Stimulated activated CD8-positive, alpha-beta memory T cell treated with anti-CD3 and anti-CD28 coated beads, Interleukin-4, amount 100 ng/mL, for 1 hour (primary cell): ENCODE measurements at regions not wholly inside any gene's neighbourhood (a gene's known extent, or its start where the extent isn't known, plus 50 kb on each side); places are given as distances from the start of the nearest gene placed in this dataset.
A peak's percentile ranks its signal among the peaks of the same experiment; 100 is the strongest.
"Not testable (repeated sequence)": the region's sequence is repeated elsewhere in the genome, so short reads cannot be mapped to it uniquely, and the experiment has no call there.

Experiments used
- DNase-seq, 2 donors: peaks; one replicate each; pipeline ENCODE4 v3.0.0-alpha.2; 2020; ENCODE audit warnings: low read depth in 2 of 2, low spot score in 1 of 2

DNA sequence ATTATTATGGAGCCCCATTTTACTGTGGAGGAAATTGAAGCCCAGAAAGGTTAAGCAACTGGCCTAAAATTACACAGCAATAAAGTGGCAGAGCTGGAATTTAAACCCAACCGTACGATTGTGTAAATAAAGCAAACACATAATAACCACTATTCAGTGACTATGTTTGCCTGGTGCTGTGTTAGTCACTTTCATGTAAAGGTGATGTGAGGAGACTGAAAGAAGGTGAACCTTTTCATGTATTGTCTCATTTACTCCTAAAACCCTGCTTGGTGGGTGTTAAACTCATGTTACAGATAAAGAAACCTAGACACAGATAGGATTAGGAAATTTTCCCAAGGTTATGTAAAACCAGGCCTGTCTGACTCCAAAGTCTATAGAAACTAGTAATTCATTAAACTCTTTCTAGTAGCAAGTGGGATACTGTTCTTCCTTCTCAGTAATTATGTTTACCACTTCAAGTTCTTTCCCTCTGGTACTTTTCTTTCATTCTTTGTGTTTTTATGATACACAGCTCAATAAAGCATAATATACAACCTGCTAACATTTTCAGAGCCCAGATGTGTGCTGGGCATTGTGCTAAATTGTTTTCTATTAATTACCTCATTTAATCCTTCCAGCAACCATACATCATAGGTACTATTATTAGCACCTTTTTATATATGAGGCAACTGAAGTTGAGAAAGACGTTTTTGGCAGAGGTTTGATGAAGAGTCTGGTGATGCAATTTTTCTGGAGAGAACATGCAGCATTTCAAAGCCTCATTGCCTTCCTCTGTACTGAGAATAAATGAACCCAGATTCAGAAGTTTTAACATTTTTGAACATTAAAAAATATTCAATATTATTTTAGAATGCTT, 202.7 kb downstream of the SPRY1 start:
- DNase-seq, result no peak

GRCh38 chr4:123599920-123600810, 203.6 kb downstream of the SPRY1 start:
- peak; percentile 9 to 23 for DNase-seq

DNA sequence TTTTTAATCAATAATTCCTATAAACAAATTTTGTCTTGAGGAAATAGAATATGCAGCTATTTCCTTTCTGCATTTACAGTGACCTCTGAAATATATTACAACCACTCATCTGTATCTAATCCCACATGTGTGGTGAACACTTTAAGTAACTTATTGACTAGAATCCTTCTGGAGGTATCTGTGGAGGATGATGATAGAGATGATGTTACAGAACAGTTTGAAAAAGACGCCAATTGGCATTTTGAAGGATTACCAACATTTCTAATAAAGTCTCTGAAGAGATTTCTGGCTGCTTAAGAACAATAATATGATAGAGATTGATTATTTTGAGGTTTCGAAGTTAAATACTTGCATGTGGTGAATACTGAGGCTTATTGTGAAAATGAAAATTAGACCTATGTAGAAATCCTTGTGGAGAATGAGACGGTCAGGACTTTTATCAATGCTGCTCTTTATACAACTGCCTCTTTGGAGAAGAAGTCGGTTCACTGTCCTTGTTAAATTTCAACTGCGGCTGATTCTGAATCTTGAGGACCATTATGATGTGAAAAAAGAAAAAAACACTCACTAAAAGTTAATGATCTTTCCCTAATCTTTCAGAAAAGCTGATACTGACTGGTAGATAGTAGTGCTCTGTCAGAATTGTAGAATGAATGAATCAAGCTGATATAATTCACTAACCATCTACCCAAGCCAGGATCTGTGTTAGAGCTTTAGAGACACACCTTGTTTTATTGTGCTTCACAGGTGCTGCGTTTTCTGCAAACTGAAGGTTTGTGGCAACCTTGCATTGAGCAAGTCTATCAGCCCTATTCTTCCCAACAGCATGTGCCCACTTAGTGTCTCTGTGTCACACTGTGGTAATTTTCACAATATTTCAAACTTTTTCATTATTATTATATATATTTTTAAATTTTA, 204.7 kb downstream of the SPRY1 start:
- DNase-seq, result no peak

DNA sequence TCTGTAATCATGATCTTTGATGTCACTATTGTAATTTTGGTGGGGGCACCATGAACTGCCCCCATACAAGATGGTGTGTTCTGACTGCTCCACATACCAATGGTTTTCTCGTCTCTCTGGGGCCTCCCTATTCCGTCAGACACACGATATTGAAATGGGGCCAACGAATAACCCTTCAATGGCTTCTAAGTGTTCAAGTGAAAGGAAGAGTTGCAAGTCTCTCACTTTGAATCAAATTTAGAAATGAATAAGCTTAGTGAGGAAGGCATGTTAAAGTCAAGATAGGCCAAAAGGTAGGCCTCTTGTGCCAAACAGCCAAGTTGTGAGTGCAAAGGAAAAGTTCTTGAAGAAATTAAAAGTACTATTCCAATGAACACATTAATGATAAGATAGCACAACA, 205.4 kb downstream of the SPRY1 start:
- no peak for DNase-seq

DNA sequence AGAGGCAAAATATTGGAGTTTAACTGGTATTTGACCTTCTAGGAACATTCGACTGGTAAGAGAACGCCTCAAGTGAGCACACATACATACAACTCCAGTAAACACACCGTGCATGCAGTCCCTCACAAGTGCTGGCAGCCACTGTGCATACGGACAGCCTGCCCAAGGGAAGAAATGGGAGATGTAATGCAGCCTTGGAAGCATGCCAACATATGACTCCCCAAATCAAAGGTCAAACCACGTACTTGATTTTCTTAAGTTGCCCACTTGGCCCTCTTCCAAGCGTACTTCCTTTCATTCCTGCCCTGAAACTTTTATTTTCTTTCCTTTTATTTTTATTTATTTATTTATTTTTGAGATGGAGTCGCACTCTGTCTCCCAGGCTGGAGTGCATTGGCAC, 206.6 kb downstream of the SPRY1 start:
- no peak for DNase-seq

DNA sequence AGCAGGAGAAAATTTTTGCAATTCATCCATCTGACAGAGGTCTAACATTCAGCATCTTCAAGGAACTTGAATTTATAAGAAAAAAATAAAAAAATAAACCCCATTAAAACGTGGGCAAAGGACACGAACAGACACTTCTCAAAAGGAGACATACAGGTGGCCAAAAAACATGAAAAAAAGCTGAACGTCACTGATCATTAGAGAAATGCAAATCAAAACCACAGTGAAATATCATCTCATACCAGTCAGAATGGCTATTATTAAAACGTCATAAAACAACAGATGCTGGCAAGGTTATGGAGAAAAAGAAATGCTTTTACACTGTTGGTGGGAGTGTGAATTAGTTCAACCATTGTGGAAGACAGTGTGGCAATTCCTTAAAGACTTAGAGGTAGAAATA, 209.2 kb downstream of the SPRY1 start:
- DNase-seq, result not testable (repeated sequence)

DNA sequence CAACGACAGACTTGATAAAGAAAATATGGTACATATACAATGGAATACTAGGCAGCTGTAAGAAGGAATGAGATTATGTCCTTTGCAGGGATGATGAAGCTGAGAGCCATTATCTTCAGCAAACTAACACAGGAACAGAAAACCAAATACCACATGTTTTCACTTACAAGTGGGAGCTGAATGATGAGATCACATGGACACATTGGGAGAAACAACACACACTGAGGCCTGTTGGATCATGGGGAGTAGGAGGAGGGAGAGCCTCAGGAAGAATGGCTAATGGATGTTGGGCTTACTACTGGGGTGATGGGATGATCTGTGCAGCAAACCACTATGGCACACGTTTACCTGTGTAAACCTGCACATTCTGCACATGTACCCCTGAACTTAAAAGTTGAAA, 209.7 kb downstream of the SPRY1 start:
- no peak for DNase-seq

DNA sequence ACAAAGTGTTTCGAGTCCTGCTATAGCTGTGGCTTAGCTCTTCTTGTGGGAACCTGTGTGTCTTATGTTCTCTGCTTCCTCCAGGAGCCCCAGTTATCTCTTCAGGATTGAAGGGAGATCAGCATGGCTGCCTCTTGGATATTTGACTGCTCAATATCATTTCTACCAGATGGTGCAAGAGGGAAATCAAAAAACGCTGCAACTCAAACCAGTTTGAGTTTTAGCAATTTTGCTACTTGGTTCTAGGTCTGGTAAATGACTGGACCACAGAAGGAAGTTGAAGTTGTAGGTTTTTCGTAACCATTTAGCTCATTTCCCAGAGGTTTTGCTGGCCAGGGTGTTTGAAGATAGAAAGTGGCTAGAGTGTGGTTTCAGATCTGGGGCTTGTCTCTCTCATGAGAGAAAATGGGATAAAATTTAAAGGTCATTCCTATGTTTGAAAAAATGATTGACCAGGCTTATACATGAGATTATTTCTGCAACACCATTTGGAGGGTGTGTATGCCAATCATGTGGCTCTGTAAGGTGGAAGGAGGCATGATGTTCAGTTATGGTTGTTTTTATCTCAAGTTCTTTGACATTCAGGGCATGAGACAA, 210.4 kb downstream of the SPRY1 start:
- DNase-seq, result no peak

GRCh38 chr4:123609829-123610228, 213.2 kb downstream of the SPRY1 start:
- no peak for DNase-seq

DNA sequence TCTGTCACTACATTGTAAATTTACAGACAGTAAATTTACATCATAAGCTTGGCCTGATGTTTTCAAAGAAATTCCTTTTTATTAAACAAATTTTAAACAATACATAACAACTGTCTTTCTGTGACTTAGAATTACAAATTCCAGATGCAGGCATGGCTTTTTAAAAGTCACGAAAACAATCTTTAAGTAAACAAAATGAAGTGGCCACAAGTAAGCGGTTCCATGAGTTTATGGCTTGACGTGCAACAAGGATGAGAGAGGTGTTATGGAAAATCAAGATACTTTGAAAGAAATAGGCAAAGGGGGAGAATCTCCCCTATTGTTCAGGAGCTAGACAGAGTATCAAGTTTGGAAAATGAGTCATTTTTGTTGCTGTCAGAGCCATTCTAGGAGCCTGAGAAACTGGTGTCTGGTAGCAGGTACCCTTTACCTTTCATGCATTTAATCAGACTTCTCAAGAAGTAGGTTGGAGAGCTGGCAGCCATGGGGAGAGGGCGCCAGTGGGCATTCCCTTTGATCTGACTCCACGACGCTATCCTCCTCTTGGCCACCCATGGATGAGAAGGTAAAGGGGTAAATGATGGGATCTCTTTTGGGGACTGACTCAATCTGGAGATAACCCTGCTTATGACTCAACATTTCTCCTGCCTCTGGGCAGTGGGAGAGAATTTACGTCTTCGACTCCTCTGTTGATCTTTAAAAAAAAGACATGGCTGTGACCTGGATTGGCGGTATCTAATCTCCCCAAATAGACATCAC, 217.2 kb downstream of the SPRY1 start:
- no peak for DNase-seq

DNA sequence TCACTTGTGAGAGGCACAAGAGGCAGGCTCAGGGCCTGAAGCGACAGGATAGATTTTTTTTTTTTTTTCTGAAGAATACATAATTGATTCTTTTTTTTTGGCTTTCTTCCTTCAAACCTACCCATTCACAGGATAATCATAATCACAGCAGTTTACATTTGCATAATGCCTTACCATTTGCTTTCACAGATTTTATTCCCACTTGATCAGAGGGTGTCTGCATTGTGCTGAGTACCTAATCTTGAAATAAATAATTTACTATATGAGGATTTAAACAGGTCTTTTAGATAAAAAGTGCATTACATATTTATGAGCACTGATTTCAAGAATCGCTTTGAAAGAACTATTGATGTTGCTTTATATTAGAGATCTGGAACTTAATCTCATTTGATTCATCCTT, 219.3 kb downstream of the SPRY1 start:
- no peak for DNase-seq

GRCh38 chr4:123616951-123617461, 220.4 kb downstream of the SPRY1 start:
- DNase-seq, result peak; percentile 5

GRCh38 chr4:123617791-123618190, 221.2 kb downstream of the SPRY1 start:
- DNase-seq, result no peak

DNA sequence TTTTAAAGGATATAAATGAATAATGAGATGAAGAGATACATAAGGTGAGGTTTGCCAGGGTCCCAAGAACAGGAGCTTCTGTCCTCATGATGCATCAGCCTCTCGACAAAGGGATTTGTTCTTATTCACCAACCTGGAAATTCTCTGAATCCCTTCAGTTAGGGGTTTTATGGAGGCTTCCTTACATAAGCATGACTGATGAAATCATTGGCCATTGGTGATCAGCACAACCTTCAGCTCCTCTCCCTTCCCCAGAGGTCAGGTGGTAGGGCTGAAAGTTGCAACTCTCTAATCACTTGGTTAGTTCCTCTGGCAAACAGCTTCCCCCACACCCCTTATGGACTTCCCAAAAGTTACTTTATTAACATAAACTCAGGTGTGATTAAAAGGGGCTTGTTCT, 222.0 kb downstream of the SPRY1 start:
- DNase-seq, result no peak

GRCh38 chr4:123619326-123619725, 222.7 kb downstream of the SPRY1 start:
- DNase-seq, result no peak

DNA sequence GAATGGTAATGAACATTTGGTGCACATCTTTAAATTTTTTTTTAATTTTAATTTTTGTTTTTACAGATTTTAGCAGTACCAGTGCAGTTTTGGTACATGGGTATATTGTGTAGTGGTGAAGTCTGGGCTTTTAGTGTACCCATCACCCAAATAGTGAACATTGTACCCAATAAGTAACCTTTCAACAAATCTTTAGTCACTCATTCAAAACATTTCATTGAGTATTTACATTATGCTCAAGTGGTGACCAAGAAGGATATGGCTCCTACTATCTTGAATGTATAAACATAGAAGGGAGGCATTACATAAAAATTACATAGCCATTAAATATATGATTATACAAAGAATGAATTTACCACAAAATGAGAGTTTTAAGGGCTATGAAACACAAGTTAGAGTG, 223.3 kb downstream of the SPRY1 start:
- no peak for DNase-seq

GRCh38 chr4:123621072-123621705, 224.6 kb downstream of the SPRY1 start:
- DNase-seq, result no peak

- DNase-seq, result no peak
Measured at GRCh38 chr4:123622572-123622971, 226.0 kb downstream of the SPRY1 start.

- DNase-seq, result no peak
Measured at GRCh38 chr4:123623611-123624010, 227.0 kb downstream of the SPRY1 start.
